Central memory CD4-positive, alpha-beta T cell (primary cell): ENCODE measurements at regions not wholly inside any gene's neighbourhood (a gene's known extent, or its start where the extent isn't known, plus 50 kb on each side); places are given as distances from the start of the nearest gene placed in this dataset.
A peak's percentile ranks its signal among the peaks of the same experiment; 100 is the strongest.

Experiments
- DNase-seq: peaks from one replicate; pipeline ENCODE4 v3.0.0; 2022

GRCh38 chr17:68185820-68186219, 62.0 kb upstream of the AMZ2 start:
- DNase-seq, result no peak

- no peak for DNase-seq
These were observed 57.3 kb upstream of the AMZ2 start for GRCh38 chr17:68190495-68190894.

GRCh38 chr17:68195667-68196393, 52.0 kb upstream of the AMZ2 start:
- no peak for DNase-seq

GRCh38 chr17:68196394-68197090, 51.3 kb upstream of the AMZ2 start:
- no peak for DNase-seq

GRCh38 chr17:68197091-68197996, 50.5 kb upstream of the AMZ2 start:
- peak; percentile 18 for DNase-seq

GRCh38 chr17:68197997-68198930, 49.6 kb upstream of the AMZ2 start:
- peak; percentile 20 for DNase-seq
